GM23338 (cell line): ENCODE measurements at regions not wholly inside any gene's neighbourhood (a gene's known extent, or its start where the extent isn't known, plus 50 kb on each side); places are given as distances from the start of the nearest gene placed in this dataset.

ENCODE experiments used
- ATAC-seq: fragments of 200-7000 bp; cut with Tn5 transposase; 3 replicates; pipeline ENCODE4 v1.9.1; 2020
- DNase-seq: peaks from one replicate; pipeline ENCODE4 v3.0.0-alpha.2; 2015; ENCODE audit warnings: low spot score
- H2AFZ ChIP-seq: fragments of 200-600 bp; sonication (generic); 2 replicates; pipeline ENCODE4 v1.8.0; 2016; ENCODE audit warnings: antibody characterized with exemption, mild to moderate bottlenecking, moderate library complexity
- H3F3A ChIP-seq: fragments of 200-600 bp; sonication (generic); replicated peaks from 2 replicates; pipeline ENCODE4 v1.8.0; 2017; ENCODE audit warnings: antibody characterized with exemption, mixed run types, low read depth
- H3K27ac ChIP-seq: fragments of 200-600 bp; sonication (generic); 2 replicates; pipeline ENCODE4 v1.6.1; 2016; ENCODE audit warnings: low read depth
- H3K27me3 ChIP-seq: fragments of 200-600 bp; sonication (generic); 2 replicates; pipeline ENCODE4 v1.8.0; 2016; ENCODE audit warnings: mild to moderate bottlenecking, mixed run types, moderate library complexity; ENCODE audit not compliant: insufficient read depth
- H3K36me3 ChIP-seq: fragments of 200-600 bp; sonication (generic); 2 replicates; pipeline ENCODE4 v1.8.0; 2016; ENCODE audit warnings: mild to moderate bottlenecking; ENCODE audit not compliant: insufficient read depth
- H3K4me1 ChIP-seq: fragments of 200-600 bp; sonication (generic); 2 replicates; pipeline ENCODE4 v1.8.0; 2016; ENCODE audit warnings: mild to moderate bottlenecking, moderate library complexity; ENCODE audit not compliant: insufficient read depth
- H3K4me2 ChIP-seq: fragments of 200-600 bp; sonication (generic); 2 replicates; pipeline ENCODE4 v1.7.1; 2017; ENCODE audit warnings: mixed run types
- H3K4me3 ChIP-seq: fragments of 200-600 bp; sonication (generic); 2 replicates; pipeline ENCODE4 v1.6.1; 2016; ENCODE audit warnings: mixed run types
- H3K79me2 ChIP-seq: fragments of 200-600 bp; sonication (generic); replicated peaks from 2 replicates; pipeline ENCODE4 v1.8.0; 2017; ENCODE audit warnings: mild to moderate bottlenecking; ENCODE audit not compliant: insufficient read depth
- H3K9me2 ChIP-seq: fragments of 200-600 bp; sonication (generic); 2 replicates; pipeline ENCODE4 v1.8.0; 2017; ENCODE audit not compliant: insufficient read depth
- H4K20me1 ChIP-seq: fragments of 200-600 bp; sonication (generic); replicated peaks from 2 replicates; pipeline ENCODE4 v1.8.0; 2017; ENCODE audit warnings: mild to moderate bottlenecking; ENCODE audit not compliant: insufficient read depth
- H3K27ac Mint-ChIP-seq: 2 replicates; pipeline ENCODE4 v1.8.0; 2020; ENCODE audit warnings: inconsistent platforms, mild to moderate bottlenecking, moderate library complexity, mixed read lengths
- H3K27me3 Mint-ChIP-seq: 3 replicates; pipeline ENCODE4 v1.8.0; 2022; ENCODE audit warnings: low read depth, mild to moderate bottlenecking, moderate library complexity, mixed read lengths, inconsistent platforms; ENCODE audit not compliant: insufficient read depth, poor library complexity
- H3K36me3 Mint-ChIP-seq: 3 replicates; pipeline ENCODE4 v1.8.0; 2021; ENCODE audit warnings: low read depth, mild to moderate bottlenecking, inconsistent platforms, moderate library complexity, mixed read lengths
- H3K4me1 Mint-ChIP-seq: 3 replicates; pipeline ENCODE4 v1.8.0; 2020; ENCODE audit warnings: mild to moderate bottlenecking, inconsistent platforms, mixed read lengths
- H3K4me3 Mint-ChIP-seq: 3 replicates; pipeline ENCODE4 v1.8.0; 2021; ENCODE audit warnings: moderate library complexity, mild to moderate bottlenecking, inconsistent platforms, mixed read lengths
- H3K9me3 Mint-ChIP-seq: 3 replicates; pipeline ENCODE4 v1.8.0; 2020; ENCODE audit warnings: moderate library complexity, mild to moderate bottlenecking, inconsistent platforms, mixed read lengths
- CREB1 ChIP-seq: fragments of 250-450 bp; sonication (Bioruptor Pico); IDR thresholded peaks from 2 replicates; pipeline ENCODE4 v1.5.0; 2020; ENCODE audit warnings: low read depth, mild to moderate bottlenecking, moderate library complexity
- CTCF ChIP-seq, 2 experiments: fragments of 200-600 bp in 1 of 2; sonication (generic) in 1 of 2; conservative IDR thresholded peaks; 2 replicates each; pipeline versions ENCODE4 v1.5.1 to v1.6.1; 2016 to 2017; ENCODE audit warnings: antibody characterized with exemption in 2 of 2, low read depth in 2 of 2, mild to moderate bottlenecking in 2 of 2, moderate library complexity in 1 of 2
- EZH2 ChIP-seq: fragments of 200-600 bp; sonication (generic); IDR thresholded peaks from one replicate; pipeline ENCODE4 v1.8.0; 2017; ENCODE audit warnings: antibody characterized with exemption, mild to moderate bottlenecking, low read depth; ENCODE audit not compliant: unreplicated experiment
- POLR2AphosphoS5 ChIP-seq: IDR thresholded peaks from 2 replicates; pipeline ENCODE4 v1.6.1; 2016; ENCODE audit warnings: antibody characterized with exemption, low read depth
- STAT1 ChIP-seq: IDR thresholded peaks from one replicate; pipeline ENCODE4 v1.6.1; 2016; ENCODE audit warnings: antibody characterized with exemption; ENCODE audit not compliant: unreplicated experiment
- ZNF114 ChIP-seq: fragments of 250-450 bp; sonication (Bioruptor Pico); IDR thresholded peaks from 2 replicates; pipeline ENCODE4 v1.5.0; 2020; ENCODE audit warnings: mild to moderate bottlenecking, moderate library complexity
- ZNF462 ChIP-seq: fragments of 250-450 bp; sonication (Bioruptor Pico); IDR thresholded peaks from 2 replicates; pipeline ENCODE4 v1.5.0; 2020; ENCODE audit warnings: mild to moderate bottlenecking, moderate library complexity
- TF ChIP-seq, protein P1 (sequence below): IDR thresholded peaks from 2 replicates; pipeline ENCODE4 v1.6.1; 2016; ENCODE audit warnings: antibody characterized with exemption

DNA sequence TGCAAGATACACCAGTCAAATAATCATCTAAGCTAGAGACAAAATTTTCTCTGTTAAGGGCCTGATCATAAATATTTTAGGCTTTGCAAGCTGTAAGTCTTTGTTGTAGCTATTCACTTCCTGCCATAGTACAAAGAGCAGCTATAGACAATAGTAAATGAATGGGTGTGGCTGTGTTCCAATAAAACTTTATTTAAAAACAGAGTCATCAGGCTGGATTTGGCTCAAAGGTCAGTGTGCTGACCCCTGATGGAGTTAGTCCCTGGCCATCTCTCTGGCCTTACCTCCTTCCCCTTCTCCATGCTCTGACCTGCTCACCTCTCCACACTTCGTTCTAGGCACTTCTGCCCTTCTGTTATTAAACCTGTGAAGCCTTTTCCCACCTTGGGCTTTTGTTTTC, 86.0 kb downstream of the DRD1 start:
- no peak overlapping the region for H3K4me2 ChIP-seq
- DNase-seq = no peak
- no peaks in the 10 kb centered on the region; the same call in 1 of the 2 replicates for H3K36me3 ChIP-seq
- Mint-ChIP-seq H3K27me3 (peaks cover 11% of the 10 kb centered on the region), H3K27ac (no peak overlapping the region), H3K4me3 (no peak overlapping the region), H3K4me1 (peaks cover 18% of the 10 kb centered on the region), H3K9me3 (no peaks in the 10 kb centered on the region), H3K36me3 (no peaks in the 10 kb centered on the region)
- no peak overlapping the region for H3K27ac ChIP-seq
- H3K27me3 ChIP-seq = no peaks in the 10 kb centered on the region
- no peaks in the 10 kb centered on the region for H4K20me1 ChIP-seq
- H2AFZ ChIP-seq = no peak overlapping the region
- no peak for TF ChIP-seq CREB1 (CRISPR knock-in tag)
- TF ChIP-seq ZNF114 = no peak
- no peak for TF ChIP-seq STAT1
- no peak for TF ChIP-seq ZNF462
- no peaks in the 10 kb centered on the region for H3F3A ChIP-seq
- no peak overlapping the region for H3K4me3 ChIP-seq
- ATAC-seq = no peak
- H3K9me2 ChIP-seq = no peaks in the 10 kb centered on the region
- no peaks in the 10 kb centered on the region for H3K4me1 ChIP-seq
- no peaks in the 10 kb centered on the region for H3K79me2 ChIP-seq

DNA sequence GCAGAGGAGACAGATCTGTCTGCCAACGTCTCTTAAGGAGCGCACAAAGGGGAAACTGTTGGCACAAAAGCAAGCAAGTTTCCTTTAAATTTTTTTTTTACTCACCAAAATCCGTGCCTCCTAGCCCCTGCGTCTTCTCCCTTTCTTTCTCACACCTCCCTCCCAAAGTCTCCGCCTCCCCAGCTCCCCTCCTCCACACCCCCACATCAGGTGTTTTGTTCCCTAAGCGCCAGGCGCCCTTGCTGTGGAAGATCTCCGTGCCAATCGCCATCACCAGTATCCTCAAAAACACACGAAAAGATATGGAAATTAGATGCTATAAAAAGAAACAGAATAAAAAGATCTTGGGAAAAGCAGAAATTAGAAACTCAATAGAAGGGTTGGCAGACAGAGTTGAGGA, 87.6 kb downstream of the DRD1 start:
- peaks cover 26% of the 10 kb centered on the region for H3K4me1 Mint-ChIP-seq
- no peaks in the 10 kb centered on the region for H3K9me2 ChIP-seq
- no peaks in the 10 kb centered on the region for H3K79me2 ChIP-seq
- no peaks in the 10 kb centered on the region for H3K9me3 Mint-ChIP-seq
- ATAC-seq (peak; percentile 60), DNase-seq (no peak)
- no peaks in the 10 kb centered on the region for H3K36me3 Mint-ChIP-seq
- no peaks in the 10 kb centered on the region for H3F3A ChIP-seq
- no peak overlapping the region for H3K4me3 ChIP-seq
- no peaks in the 10 kb centered on the region for H4K20me1 ChIP-seq
- no peak overlapping the region for H3K27ac ChIP-seq
- H2AFZ ChIP-seq = peak overlapping the region; percentile 57; the same call in 1 of the 2 replicates
- peak overlapping the region; percentile 44; the same call in 1 of the 2 replicates for H3K4me2 ChIP-seq
- no peak overlapping the region for H3K27ac Mint-ChIP-seq
- peaks cover 7% of the 10 kb centered on the region for H3K27me3 Mint-ChIP-seq
- H3K4me3 Mint-ChIP-seq = no peak overlapping the region
- no peaks in the 10 kb centered on the region; the same call in 1 of the 2 replicates for H3K36me3 ChIP-seq
- H3K27me3 ChIP-seq = no peaks in the 10 kb centered on the region
- H3K4me1 ChIP-seq = peaks cover 10% of the 10 kb centered on the region; the same call in 1 of the 2 replicates
- no peak for TF ChIP-seq CREB1 (CRISPR knock-in tag)
- TF ChIP-seq, protein P1, sequence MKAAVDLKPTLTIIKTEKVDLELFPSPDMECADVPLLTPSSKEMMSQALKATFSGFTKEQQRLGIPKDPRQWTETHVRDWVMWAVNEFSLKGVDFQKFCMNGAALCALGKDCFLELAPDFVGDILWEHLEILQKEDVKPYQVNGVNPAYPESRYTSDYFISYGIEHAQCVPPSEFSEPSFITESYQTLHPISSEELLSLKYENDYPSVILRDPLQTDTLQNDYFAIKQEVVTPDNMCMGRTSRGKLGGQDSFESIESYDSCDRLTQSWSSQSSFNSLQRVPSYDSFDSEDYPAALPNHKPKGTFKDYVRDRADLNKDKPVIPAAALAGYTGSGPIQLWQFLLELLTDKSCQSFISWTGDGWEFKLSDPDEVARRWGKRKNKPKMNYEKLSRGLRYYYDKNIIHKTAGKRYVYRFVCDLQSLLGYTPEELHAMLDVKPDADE = no peak
- no peak for TF ChIP-seq POLR2AphosphoS5
- TF ChIP-seq STAT1 = no peak
- no peak for TF ChIP-seq CTCF (conservative IDR thresholded peaks at IDR 0.05; ENCODE audit: low read depth in 2 of 2)
- no peak for TF ChIP-seq EZH2
